ENCODE measurements at regions not wholly inside any gene's neighbourhood (a gene's known extent, or its start where the extent isn't known, plus 50 kb on each side); places are given as distances from the start of the nearest gene placed in this dataset.

- TF ChIP-seq, protein P1, sequence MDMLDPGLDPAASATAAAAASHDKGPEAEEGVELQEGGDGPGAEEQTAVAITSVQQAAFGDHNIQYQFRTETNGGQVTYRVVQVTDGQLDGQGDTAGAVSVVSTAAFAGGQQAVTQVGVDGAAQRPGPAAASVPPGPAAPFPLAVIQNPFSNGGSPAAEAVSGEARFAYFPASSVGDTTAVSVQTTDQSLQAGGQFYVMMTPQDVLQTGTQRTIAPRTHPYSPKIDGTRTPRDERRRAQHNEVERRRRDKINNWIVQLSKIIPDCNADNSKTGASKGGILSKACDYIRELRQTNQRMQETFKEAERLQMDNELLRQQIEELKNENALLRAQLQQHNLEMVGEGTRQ (IDR thresholded peaks at IDR 0.05; ENCODE audit: borderline replicate concordance, low read depth, low read length), result no peak
- no peak for TF ChIP-seq CBFB (IDR thresholded peaks at IDR 0.05; ENCODE audit: low read depth)
- TF ChIP-seq ZNF24 (IDR thresholded peaks at IDR 0.05), result no peak
- no peak for TF ChIP-seq ZBTB33 (IDR thresholded peaks at IDR 0.05)
- no peak for TF ChIP-seq SIN3A (IDR thresholded peaks at IDR 0.05; ENCODE audit: low read depth, low read length)
- FAIRE-seq (no peak), DNase-seq (ENCODE audit: low read depth, low spot score) (no peak), ATAC-seq (no peak)
- no peak overlapping the region for H3K27ac ChIP-seq (ENCODE audit: control insufficient read depth, insufficient read depth)
- H3K9me3 ChIP-seq (replicated peaks; ENCODE audit: control insufficient read depth, insufficient read depth, low read length), result no peaks in the 10 kb centered on the region
- H3K4me1 ChIP-seq (ENCODE audit: control insufficient read depth, insufficient read depth, low read length), result no peaks in the 10 kb centered on the region
- intact Hi-C loops (cut with micrococcal nuclease; ENCODE audit: unreplicated experiment) (no loop called here), in situ Hi-C loops (cut with MboI) (no loop called here)
- no peaks in the 10 kb centered on the region for H3K79me2 ChIP-seq (ENCODE audit: control insufficient read depth, insufficient read depth, low read length)
- ChIA-PET SMC1A (ENCODE audit: uncharacterized antibody, unreplicated experiment) (no interaction called here), CTCF (no interaction called here), RAD21 (ENCODE audit: unreplicated experiment) (no interaction called here), POLR2A (no interaction called here)
- 52% methylated on average over 8 of the region's 8 CpGs for WGBS (ENCODE audit: insufficient coverage, insufficient replicate concordance, low lambda C conversion rate, missing lambda C conversion rate)
- no peaks in the 10 kb centered on the region for H4K20me1 ChIP-seq (ENCODE audit: control insufficient read depth, insufficient read depth)
- H3K4me2 ChIP-seq (ENCODE audit: control insufficient read depth, insufficient read depth), result no peak overlapping the region
- H3K9ac ChIP-seq (ENCODE audit: control insufficient read depth, insufficient read depth, low read length), result no peak overlapping the region
- no peaks in the 10 kb centered on the region for H3K27me3 ChIP-seq (replicated peaks in 1 of 2; ENCODE audit: control insufficient read depth in 2 of 2, insufficient read depth in 2 of 2, low read length in 1 of 2)
- no peak overlapping the region for H3K4me3 ChIP-seq
- no peak overlapping the region for H2AFZ ChIP-seq (ENCODE audit: control insufficient read depth, low read depth, low read length)
- H3K36me3 ChIP-seq (ENCODE audit: control insufficient read depth in 2 of 2, insufficient read depth in 2 of 2, low read length in 1 of 2), result no peaks in the 10 kb centered on the region
- no TSS peak for BruUV-seq (replicated peaks)
Observed at GRCh38 chr2:33909945-33910695, 311.0 kb upstream of the FAM98A start.

Measured in GM12878 (cell line).